GM18867 (cell line): ENCODE measurements at regions not wholly inside any gene's neighbourhood (a gene's known extent, or its start where the extent isn't known, plus 50 kb on each side); places are given as distances from the start of the nearest gene placed in this dataset.

ENCODE experiments used
- ATAC-seq: cut with Tn5 transposase; IDR thresholded peaks from one replicate; pipeline ENCODE4 v1.9.1; 2021; ENCODE audit warnings: mild to moderate bottlenecking, moderate library complexity; ENCODE audit not compliant: unreplicated experiment

- no peak for ATAC-seq
These were observed 340.0 kb downstream of the C12orf50 start for GRCh38 chr12:87689196-87689595.

DNA sequence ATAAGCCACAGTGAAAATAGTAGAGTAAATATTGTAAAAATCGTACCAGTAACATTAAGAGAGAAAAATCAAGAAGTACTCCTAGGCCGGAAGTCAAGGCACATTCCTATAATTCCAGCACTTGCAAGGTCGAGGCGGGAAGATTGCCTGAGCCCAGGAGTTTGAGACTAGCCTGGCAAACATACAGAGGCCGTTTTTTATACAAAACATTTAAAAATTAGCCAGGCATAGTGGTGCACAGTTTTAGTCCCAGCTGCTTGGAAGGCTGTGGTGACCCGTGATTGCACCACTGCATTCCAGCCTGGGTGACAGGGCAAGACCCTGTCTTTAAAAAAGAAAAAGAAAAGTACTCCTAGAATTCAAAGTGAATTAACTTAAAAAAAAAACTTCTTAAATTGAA, 341.8 kb downstream of the C12orf50 start:
- no peak for ATAC-seq

- no peak for ATAC-seq
These were observed 343.5 kb downstream of the C12orf50 start for GRCh38 chr12:87685696-87686095.

DNA sequence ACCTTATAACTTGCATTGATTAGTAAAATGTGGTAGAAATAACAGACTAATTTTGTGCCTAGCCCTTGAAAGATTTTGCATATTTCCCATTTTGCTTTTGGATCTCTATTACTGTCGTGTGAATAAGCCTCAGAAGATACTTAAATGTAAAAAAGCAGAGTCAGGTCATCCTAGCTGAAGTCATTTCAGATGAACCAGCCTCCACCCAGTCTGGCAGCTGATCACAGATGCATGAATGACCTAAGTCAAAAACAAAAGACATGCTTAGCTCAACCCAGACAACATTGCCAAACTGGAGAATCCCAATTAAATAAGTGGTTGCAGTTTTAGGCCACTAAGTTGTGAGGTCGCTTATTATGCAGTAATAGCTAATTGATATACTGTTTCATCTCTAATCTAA, 349.9 kb downstream of the C12orf50 start:
- ATAC-seq: no peak

DNA sequence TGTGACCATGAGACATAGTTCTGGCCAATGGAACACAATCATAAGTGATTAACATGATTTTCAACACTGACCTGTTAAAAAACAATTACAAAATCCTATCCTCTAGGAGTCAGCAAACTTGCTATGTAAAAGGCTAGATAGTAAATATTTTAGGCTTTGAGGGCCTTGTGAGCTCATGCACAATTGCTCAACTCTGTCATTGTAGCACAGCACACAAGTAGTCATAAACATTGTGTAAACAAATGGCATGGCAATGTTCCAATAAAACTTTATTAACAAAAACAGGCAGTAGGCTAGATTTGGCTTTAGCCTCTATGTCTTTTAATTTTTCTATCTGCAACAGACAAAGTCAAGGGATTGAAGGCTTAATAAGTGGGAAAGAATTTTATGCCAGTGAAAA, 350.7 kb downstream of the C12orf50 start:
- ATAC-seq: no peak

GRCh38 chr12:87676731-87677130, 352.5 kb downstream of the C12orf50 start:
- no peak for ATAC-seq

- ATAC-seq: peak; percentile 69
These were observed 357.4 kb downstream of the C12orf50 start for GRCh38 chr12:87671757-87672156.

DNA sequence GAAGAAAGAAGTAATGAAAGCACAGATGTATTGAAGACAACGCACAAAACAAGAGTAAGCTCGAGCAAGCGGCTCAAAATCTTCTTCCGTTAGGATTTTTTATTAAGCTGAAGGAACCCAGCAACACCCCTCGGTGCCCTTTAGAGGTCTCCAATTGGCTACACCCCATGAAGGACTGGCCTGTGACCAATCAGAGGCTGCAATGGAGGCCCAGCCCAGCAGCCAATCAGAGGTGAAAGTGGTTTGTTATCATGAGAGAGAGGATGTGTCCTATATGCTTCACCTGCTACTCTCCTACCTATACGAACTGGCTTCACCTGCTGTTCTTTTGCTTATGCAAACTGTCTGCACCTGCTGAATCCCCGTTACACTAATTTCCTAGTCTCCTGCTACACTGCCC, 358.8 kb downstream of the C12orf50 start:
- ATAC-seq: no peak

- ATAC-seq: no peak
These were observed 361.8 kb downstream of the C12orf50 start for GRCh38 chr12:87667378-87667777.

DNA sequence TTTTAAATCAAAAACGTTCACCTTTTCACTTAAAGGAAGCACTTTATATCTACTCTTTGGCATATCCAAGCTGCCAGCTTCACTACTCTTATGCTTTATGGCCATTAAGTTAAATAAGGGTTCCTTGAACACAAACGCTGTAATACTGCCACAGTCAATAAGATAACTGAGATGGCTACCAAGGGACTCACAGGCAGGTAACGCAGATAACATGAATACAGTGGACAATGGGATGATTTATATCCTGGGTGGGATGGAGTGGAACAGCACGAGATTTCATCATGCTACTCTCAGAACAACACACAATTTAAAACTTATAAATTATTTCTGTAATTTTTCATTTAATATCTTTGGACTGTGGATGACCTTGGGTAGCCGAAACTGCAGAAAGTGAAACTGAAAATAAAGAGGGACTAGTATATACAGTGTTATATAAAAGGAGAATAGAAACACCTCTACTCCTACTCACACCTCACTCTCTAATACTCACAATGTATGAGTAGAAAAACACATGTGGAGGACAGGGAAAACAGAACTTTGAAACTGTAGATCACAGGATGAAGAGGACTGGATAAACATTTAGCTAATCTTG, 367.3 kb downstream of the C12orf50 start:
- ATAC-seq: peak; percentile 93

DNA sequence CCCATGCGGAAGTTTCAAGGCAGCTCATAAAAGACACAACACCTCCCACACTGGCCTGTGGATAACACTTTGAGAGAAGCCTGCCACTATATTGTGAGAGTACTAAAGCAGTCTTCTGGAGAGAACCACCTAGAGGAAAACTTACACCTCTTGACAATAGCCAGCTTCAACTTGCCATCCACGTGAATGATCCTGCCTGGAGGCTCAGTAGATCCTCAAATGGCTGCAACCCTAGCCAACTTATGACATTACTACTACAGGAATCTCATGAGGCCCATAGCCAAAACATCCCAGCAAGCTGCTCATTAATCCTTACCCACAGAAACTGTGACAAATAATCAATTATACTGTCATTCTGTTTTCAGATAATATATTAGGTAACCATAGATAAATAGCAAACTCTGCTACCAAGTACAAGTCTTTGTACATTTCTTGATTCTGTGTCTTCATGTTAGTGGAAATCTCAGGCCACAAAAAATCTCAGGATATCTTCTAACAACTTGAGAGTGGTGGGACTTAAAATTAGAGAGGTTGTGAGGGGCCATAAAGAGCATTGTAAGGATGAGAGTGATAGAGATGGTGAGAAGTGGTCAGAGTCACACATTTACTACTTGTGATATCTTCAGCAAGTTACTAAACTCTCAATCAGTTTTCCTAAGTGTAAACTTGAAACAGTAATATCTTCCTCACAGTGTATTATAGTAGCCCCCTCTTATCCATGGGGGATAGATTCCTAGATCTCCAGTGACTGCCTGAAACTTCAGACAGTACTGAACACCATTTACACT, 368.0 kb downstream of the C12orf50 start:
- ATAC-seq: no peak

DNA sequence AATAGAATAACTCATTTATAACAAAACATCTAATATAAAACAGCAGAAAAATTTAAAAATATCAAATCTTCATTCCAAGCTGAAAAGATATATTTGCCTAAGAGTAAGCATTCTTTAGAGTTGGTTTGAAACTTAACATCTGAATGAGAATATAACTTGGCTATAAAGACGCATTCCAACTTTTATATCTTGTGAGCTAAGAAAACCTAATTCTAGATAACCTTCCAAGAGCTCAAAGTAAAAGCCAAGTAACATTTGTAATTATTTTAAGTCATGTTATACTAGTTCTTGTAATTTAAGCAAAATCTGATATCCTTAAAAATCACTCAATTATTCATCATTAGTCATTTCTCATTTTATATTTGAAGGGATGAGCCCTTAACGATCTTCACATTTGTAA, 368.9 kb downstream of the C12orf50 start:
- no peak for ATAC-seq

DNA sequence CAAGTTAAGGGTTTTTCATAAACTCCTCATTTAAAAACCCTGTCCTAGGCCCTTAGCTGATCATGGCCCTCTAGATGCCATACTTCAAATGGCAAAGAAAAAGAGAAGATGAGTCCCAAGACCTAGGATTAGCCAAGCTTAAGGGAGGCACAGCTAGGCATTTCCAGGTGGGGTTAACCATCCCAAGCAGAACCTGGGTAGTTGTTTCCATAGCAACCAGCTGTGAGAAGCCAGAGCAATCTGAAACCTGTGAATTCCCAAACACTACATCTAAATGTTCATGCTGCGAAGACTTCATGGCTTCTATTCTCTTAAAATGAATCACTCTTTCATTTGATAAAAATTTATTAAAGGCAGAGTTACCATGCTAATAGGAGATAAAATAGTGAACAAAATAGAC, 372.9 kb downstream of the C12orf50 start:
- no peak for ATAC-seq

GRCh38 chr12:87651670-87652425, 377.4 kb downstream of the C12orf50 start:
- ATAC-seq: no peak

DNA sequence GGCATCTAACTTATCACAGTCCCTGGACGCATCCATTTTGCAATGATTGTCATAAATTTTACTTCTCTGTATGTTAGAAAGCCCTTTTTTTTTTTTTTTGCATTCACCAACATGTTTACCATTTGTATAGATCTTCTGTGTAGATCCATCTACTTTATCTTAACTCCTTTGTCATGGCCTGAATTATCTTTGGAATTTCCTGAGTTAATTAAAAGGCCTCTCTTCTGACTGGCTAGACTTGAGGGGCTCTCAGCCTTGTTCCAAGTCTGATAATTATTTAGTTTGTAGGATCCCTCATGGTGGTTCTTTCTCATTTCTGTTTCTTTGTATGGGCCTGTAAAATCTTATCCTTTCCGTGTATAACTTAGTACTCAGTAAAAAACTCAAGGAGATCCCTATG, 387.0 kb downstream of the C12orf50 start:
- ATAC-seq: no peak

- no peak for ATAC-seq
These were observed 411.0 kb downstream of the C12orf50 start for GRCh38 chr12:87618199-87618598.

DNA sequence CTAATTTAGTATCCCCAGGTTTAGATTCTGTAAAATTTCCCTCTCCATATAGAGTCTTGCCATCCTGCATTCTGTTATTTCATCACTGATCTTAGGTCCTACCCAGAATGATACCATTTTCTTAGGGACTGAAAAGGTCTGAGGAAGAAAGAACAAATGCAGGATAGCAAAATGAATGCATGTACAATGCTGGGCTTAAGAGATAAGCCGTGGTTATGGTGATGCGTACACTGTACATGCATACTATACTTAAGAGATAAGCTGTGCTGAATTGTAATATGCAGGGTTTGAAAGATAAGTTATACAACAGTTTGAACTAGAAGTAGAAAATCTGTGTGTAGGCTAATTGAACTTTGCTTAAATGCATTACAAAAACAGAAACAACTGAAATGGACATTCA, 416.2 kb downstream of the C12orf50 start:
- ATAC-seq: no peak

DNA sequence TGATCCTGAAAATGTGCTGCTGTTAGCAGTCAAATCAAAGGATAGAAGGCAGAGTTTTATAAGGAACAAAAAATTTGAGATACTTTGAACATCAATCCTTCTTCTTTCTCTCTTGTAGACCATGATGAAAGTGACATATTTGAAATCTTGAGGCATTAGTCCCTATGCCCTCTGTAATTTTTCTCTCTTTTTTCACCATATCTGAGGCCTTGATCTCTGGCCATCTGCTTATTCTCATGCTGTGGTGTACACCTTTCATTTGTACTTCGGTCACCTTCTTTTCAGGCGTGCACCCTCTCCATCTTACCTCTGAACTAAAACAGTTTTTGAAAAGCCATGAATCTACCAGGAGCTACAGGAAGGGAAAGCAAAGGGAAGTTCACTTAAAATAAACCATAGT, 420.9 kb downstream of the C12orf50 start:
- ATAC-seq: no peak

DNA sequence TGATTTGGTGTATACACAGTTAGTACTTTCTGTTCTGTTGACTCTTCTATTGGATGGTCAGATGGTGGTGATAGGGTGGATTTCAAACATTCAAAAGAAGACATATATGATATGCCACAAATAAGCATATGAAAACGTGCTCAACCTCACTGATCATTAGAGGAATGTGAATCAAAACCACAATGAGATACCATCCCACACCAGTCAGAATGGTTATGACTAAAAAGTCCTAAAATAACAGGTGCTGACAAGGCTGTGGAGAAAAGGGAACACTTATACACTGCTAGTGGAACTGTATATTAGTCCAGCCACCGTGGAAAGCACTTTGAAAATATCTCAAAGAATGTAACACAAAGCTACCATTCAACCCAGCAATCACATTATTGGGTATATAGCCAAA, 425.5 kb downstream of the C12orf50 start:
- ATAC-seq: no peak

GRCh38 chr12:87599459-87599858, 429.7 kb downstream of the C12orf50 start:
- no peak for ATAC-seq

DNA sequence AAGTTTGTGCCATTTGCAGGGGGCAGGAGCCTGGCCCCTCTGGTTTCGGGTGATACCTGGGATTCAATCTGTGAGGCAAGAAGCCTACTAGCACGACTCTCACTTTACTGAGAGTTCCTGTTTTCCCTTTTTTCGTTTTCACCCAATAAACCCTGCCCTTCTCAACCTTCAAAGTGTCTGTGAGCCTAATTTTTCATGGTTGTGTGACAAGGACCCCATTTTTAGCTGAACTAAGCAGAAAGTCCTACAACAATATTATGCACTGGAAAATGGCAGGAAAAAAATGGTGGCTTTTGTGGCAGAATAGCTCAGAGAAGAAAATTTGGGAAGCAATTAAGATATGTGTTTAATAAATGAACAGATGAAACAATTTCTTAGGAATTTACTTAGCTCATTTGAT, 432.1 kb downstream of the C12orf50 start:
- ATAC-seq: no peak

DNA sequence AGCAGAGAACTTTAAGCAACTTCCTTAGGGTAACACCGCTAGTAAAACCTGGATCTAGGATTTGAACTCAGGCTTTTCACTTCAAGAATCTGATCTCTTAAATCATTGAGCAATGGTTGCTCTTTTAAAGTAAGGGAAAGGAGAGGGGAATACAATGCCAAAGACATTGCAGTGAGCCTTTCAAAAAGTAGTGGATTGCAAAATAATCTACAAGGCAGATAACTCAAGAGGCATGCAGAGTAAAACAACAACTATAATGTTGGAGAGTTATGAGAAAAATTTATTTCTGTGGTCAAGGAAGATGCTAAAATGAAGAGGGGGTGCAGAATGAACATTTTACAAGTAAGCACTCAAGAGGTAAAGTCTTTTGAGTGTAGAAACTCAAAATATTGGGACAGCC, 432.6 kb downstream of the C12orf50 start:
- no peak for ATAC-seq
